Suprapubic skin (tissue), 4 donors: ENCODE measurements at regions not wholly inside any gene's neighbourhood (a gene's known extent, or its start where the extent isn't known, plus 50 kb on each side); places are given as distances from the start of the nearest gene placed in this dataset.

Experiments
- CTCF ChIP-seq, 2 donors: fragments of 200-600 bp in 1 of 2; fragments of 450-650 bp in 1 of 2; sonication (generic) in 1 of 2; IDR thresholded peaks; one replicate each; pipeline ENCODE4 v1.5.1; 2016 to 2019; ENCODE audit warnings: antibody characterized with exemption in 2 of 2, mild to moderate bottlenecking in 1 of 2, moderate library complexity in 1 of 2
- EP300 ChIP-seq: sonication (generic); formaldehyde crosslinking; IDR thresholded peaks from one replicate; pipeline ENCODE4 v1.6.1; 2017; ENCODE audit warnings: antibody characterized with exemption
- POLR2A ChIP-seq, 2 donors: fragments of 450-650 bp; IDR thresholded peaks; one replicate each; pipeline ENCODE4 v1.6.1; 2017; ENCODE audit warnings: antibody characterized with exemption in 2 of 2, mild to moderate bottlenecking in 2 of 2, moderate library complexity in 2 of 2
- POLR2AphosphoS5 ChIP-seq, 3 donors: sonication (generic); formaldehyde crosslinking; IDR thresholded peaks; one replicate each; pipeline ENCODE4 v1.6.1; 2017; ENCODE audit warnings: antibody characterized with exemption in 3 of 3

- no peak for TF ChIP-seq CTCF (IDR thresholded peaks at IDR 0.05)
- TF ChIP-seq POLR2A (IDR thresholded peaks at IDR 0.05) = no peak
- TF ChIP-seq EP300 = no peak
- no peak for TF ChIP-seq POLR2AphosphoS5 (IDR thresholded peaks at IDR 0.05)
These were observed 185.0 kb upstream of the ZNF469 start for GRCh38 chr16:88197481-88198456.
